ENCODE measurements at regions not wholly inside any gene's neighbourhood (a gene's known extent, or its start where the extent isn't known, plus 50 kb on each side); places are given as distances from the start of the nearest gene placed in this dataset.

DNA sequence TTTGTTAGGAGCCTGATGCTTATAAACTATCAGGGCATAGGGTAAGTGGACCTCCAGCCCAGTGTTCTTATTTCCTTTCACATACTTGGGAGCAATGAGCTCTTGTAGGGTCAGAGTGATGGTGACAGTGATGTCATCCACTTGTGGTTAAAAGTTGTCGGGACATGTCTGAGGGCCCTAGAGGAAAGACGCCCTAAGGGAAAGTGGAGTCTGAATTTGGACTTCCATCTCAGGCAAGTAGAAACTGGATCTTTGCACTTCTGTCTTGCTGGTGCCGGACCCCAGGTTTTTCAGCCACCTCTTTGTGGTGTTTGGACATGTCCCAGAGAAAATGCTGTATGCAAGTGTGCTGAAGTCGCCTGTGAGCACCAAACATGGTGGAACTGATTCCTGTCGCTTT is 900.5 kb downstream of the C6orf118 start:
- no peak for TF ChIP-seq CTCF (IDR thresholded peaks at IDR 0.05)

- no peak for TF ChIP-seq CTCF (IDR thresholded peaks at IDR 0.05)
Observed at GRCh38 chr6:164404812-164405488, 904.5 kb downstream of the C6orf118 start.

DNA sequence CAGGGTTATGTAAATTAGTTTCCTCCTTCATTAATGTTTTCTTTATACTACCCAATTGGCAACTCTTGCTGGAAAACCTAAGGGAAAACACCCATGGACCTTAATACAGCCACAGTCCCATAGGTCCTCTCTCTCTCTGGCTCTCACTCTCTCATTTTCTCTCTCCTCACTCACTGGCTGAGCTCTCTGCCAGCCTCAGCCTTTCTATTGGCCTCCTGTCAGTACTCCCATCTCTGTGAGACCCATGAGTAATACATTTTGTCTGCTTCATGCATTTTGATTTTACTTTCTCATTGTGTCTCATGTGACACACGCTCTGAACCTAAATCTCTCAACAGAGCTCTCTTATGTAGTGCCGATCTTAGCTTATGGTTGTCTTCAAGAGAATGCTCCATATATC is 907.5 kb downstream of the C6orf118 start:
- TF ChIP-seq CTCF (IDR thresholded peaks at IDR 0.05): no peak

- TF ChIP-seq CTCF (IDR thresholded peaks at IDR 0.05): no peak
Observed at GRCh38 chr6:164398647-164399046, 910.8 kb downstream of the C6orf118 start.

DNA sequence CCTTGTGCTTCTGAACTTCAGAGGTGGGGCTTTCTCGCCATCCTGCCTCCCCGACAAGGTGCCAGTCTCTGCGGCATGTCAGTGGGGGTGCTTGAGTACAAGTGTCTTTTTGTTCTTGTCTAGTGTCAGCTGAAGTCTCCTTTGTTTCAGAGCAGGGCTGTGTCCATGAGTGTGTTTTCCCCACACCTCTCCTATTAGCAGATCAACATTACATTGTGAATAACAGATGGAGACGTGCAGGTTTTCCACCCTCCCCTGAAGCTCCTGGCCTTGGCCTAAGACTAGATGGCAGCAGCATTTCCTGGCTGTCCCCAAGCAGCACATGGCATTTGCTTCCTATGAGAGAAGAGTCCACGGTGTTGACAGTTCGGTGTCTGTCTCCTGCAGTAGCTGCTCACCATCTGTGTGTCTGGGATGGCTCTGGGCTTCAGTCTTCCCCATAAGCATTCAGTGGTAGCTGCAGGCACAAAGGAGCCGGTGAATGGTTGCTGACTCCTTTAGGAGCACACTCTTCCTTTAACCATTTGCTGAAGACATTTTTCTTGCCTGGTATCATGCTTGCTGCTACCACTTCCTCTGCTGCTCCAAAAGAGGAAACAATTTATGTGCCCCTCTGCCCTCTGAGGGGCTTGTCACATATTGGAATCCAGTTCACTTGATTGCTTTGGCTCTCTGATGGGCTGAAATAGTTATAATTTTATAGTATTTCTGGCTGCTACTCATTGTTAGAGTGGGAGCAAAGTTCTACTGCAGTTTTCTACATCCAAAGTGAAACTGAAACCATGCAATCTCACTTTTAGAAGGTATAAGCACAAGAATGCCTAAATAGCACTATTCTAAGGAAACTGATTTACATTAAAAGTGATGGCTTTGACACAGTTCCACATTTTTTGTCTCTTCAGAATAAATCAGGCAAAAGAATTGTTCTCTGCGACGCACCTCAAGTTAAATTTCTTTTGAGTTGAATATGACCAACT is 913.0 kb downstream of the C6orf118 start:
- TF ChIP-seq CTCF (IDR thresholded peaks at IDR 0.05): no peak

GRCh38 chr6:164379795-164380194 is 929.6 kb downstream of the C6orf118 start:
- no peak for TF ChIP-seq CTCF (IDR thresholded peaks at IDR 0.05)

DNA sequence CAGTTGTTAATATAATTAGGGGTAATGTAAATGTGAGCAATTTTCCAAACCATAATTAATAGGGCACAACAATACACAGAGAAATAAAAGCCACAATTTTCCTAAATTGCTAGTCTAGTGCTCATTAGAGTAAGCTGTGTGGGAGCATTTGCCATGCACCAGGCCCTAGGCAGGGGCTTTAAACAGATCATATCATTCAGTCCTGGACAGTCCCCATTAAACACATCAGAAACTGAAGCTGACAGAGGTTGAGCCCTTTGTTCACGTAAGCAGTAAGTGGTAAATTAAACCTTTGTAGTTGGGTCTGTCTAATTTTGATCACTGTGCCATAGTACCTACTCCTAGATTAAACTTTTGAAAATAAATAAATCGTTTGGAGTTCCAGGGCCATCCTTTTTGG is 931.1 kb downstream of the C6orf118 start:
- no peak for TF ChIP-seq CTCF (IDR thresholded peaks at IDR 0.05)
